H54 (cell line): ENCODE measurements at regions not wholly inside any gene's neighbourhood (a gene's known extent, or its start where the extent isn't known, plus 50 kb on each side); places are given as distances from the start of the nearest gene placed in this dataset.
"Not testable (repeated sequence)": the region's sequence is repeated elsewhere in the genome, so short reads cannot be mapped to it uniquely, and the experiment has no call there.

Experiments used
- DNase-seq: peaks from one replicate; pipeline ENCODE4 v3.0.0; 2011; ENCODE audit warnings: low spot score, mixed read lengths; ENCODE audit not compliant: insufficient read length
- FAIRE-seq: peaks from 3 replicates; lab custom pipeline; 2011; peaks lifted over from hg19 to GRCh38; lab: Jason Lieb, UNC
- POLR2A ChIP-seq: IDR thresholded peaks from 2 replicates; pipeline ENCODE4 v1.6.1; 2011; ENCODE audit warnings: low read depth, mild to moderate bottlenecking, low read length

DNA sequence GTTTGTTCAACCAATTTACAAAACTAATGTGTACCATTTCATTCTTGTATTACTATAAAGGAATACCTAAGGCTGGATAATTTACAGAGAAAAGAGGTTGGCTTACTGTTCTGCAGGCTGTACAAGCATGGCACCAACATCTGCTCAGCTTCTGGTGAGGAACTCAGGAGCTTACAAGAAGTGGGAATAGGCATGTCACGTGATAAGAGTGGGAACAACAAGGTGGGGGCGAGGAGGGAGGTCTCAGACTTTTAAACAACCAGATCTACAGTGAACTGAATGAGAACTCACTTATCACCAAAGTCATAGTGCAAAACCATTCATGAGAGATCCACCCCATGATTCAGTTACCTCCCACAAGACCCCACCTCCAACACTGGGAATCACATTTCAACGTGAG is 1178.0 kb downstream of the REEP3 start:
- TF ChIP-seq POLR2A, result no peak
- FAIRE-seq, result no peak
- no peak for DNase-seq

GRCh38 chr10:64702086-64702485 is 1180.9 kb downstream of the REEP3 start:
- not testable (repeated sequence) for DNase-seq, FAIRE-seq

- no peak for TF ChIP-seq POLR2A
- peak; percentile 52 for FAIRE-seq
- no peak for DNase-seq
Observed at GRCh38 chr10:64708884-64709681, 1187.9 kb downstream of the REEP3 start.

DNA sequence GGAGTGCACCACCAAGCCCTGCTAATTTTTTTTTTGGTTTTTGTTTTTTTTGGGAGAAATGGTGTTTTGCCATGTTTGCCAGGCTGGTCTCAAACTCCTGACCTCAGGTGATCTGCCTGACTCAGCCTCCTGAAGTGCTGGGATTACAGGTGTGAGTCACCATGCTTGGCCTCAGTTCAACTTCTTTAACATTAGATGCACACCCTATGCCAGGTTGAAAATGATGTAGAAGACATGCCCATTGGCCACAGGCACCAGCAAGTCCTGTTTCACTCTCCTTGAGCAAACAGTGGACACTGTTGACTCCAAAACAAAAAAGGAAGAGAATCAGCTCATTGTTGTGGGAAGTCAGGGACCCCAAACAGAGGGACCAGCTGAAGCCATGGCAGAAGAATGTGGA is 1205.3 kb downstream of the REEP3 start:
- FAIRE-seq (no peak), DNase-seq (no peak)
- TF ChIP-seq POLR2A, result no peak

DNA sequence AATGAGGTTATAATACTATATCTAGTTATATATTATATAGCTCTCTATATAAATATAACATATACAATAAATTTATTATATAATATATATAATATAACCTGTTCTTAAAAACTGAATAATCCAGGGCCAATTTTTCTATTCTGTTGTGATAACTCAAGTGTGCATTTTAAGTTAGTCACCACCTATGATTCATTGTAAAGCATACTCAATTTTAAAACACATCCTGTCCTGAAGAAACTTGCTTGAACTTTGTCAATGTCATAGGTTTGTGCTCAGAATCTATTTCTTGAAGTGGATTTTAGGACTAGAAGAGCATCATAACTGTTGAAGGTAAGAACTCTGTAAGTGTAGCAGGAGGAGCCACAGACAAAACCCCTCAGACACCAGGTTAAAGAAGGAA is 1209.8 kb downstream of the REEP3 start:
- no peak for FAIRE-seq
- no peak for DNase-seq
- no peak for TF ChIP-seq POLR2A

- no peak for TF ChIP-seq POLR2A
- DNase-seq (no peak), FAIRE-seq (no peak)
Observed at GRCh38 chr10:64732372-64732957, 1211.3 kb downstream of the REEP3 start.

- no peak for DNase-seq
- TF ChIP-seq POLR2A, result no peak
- FAIRE-seq, result peak; percentile 79
Observed at GRCh38 chr10:64733980-64734379, 1212.8 kb downstream of the REEP3 start.

DNA sequence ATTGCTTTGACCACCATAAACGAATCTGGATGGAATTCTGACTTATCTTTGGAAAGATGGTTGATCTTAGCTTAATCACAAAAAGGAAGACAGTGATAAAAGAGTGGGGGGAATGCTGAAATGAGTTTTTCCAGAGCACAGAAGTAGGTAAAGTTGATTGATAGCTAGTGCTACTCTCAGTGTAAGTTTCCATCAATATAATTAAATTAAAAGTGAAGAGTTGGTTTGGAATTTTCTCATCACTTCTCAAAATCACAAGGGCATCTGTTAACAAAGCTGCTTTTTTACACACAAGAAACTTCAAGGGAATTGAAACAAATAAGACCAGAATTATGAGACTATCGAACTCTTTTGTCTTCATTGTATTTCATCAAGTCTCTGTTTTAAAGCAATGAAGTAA is 1217.3 kb downstream of the REEP3 start:
- TF ChIP-seq POLR2A, result no peak
- no peak for FAIRE-seq
- DNase-seq, result no peak

DNA sequence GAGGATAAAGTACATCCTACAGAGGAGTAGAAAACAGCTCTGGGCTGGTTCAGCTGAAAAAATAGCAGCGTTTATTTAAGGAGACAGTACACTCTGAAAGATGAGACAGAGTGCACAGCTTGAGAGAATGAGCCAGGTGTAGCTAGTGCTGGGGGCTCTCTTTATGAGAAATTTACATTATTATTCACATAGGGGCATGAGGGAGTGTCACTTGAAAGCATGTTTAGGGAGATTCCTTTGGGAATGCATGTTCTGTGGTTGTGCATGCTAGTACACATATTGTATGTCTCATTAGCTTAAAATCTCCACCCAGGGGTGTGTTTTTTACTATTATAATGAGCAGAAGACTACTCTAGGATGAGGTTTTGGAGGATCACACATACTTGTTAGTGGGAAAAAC is 1224.4 kb downstream of the REEP3 start:
- no peak for TF ChIP-seq POLR2A
- FAIRE-seq, result no peak
- DNase-seq, result no peak

- DNase-seq (no peak), FAIRE-seq (no peak)
- no peak for TF ChIP-seq POLR2A
Observed at GRCh38 chr10:64750672-64751071, 1229.5 kb downstream of the REEP3 start.

GRCh38 chr10:64753516-64753915 is 1232.3 kb downstream of the REEP3 start:
- FAIRE-seq (no peak), DNase-seq (no peak)

DNA sequence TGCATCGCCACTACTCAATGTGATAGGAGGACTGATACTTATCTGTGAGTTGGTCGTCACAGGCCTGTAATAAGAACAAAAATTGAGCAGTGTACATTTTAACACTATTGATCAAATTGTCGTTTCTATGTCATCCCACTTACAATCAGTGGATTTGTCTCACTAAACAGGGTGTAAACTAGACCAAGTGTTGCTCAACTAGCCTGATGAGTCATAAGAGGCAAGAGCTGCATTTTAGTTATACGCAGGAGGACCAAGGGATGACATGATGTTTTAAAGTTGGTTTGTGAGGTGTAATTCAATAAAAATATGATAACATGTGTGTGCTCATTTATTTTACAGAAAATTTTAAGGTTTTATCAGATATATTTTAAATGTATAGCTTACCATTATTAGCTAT is 1239.2 kb downstream of the REEP3 start:
- no peak for DNase-seq
- peak; percentile 52 for FAIRE-seq
- TF ChIP-seq POLR2A, result no peak

More at GRCh38 chr10:64753516-64753915, 1232.3 kb downstream of the REEP3 start:
- no peak for TF ChIP-seq POLR2A

DNA sequence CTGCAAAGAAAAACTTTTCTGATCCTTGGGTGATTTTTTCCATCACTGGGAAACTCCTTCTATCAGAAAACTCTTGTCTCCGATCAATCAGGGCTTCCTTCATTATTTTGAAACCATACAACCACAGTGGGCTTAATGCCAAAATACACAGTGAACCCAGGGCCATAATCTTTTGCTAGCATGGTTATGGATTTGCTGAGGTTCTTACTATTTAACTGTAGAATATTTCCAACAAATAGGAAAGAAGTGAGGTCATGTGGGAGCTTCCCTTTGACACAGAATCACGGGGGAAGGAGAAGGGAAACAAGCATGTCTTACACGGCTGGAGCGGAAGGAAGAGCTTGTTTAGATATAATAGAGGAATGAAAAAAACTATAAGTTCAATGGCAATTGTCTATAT is 1241.7 kb downstream of the REEP3 start:
- no peak for DNase-seq
- FAIRE-seq, result no peak
- TF ChIP-seq POLR2A, result no peak

DNA sequence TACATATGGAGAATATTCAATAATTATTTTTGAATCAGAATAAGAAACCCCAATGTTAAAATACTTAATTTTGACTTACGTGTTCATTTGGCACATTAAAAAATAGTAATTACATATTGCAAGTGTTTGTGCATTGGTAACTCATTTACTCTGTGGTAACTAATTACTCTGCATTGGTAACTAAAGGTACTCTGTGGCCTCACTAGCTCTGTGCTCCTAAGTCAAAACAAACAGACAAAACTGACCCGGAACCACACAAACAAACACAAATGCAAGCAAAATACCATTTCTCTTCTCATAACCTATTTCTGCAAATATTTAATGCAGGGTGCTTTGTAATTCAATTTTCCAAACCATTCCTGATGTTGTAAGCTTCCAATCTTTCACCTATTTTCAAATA is 1244.3 kb downstream of the REEP3 start:
- no peak for DNase-seq
- FAIRE-seq, result no peak
- TF ChIP-seq POLR2A, result no peak
